A549 (cell line): ENCODE measurements at regions not wholly inside any gene's neighbourhood (a gene's known extent, or its start where the extent isn't known, plus 50 kb on each side); places are given as distances from the start of the nearest gene placed in this dataset.
A peak's percentile ranks its signal among the peaks of the same experiment; 100 is the strongest.

Source experiments
- ATAC-seq, 2 experiments: fragments of 200-7000 bp in 1 of 2; fragments of >200 bp in 1 of 2; cut with Nextera tagmentation in 1 of 2; cut with Tn5 transposase in 1 of 2; 3 replicates each; pipeline versions ENCODE4 v1.8.0 to v1.9.1; 2018 to 2020; ENCODE audit warnings: mild to moderate bottlenecking in 1 of 2, moderate library complexity in 1 of 2
- CTCF ChIA-PET: fragments of 300-600 bp; sonication (Branson Sonifier 250); formaldehyde crosslinking; extraction: SDS; loops from one replicate; lab custom pipeline; 2021; ENCODE audit warnings: antibody characterized with exemption, inconsistent platforms; lab: Yijun Ruan, JAX
- POLR2A ChIA-PET: fragments of 350-600 bp; formaldehyde crosslinking; extraction: SDS; loops from one replicate; lab custom pipeline; 2021; ENCODE audit warnings: antibody characterized with exemption, inconsistent platforms; lab: Yijun Ruan, JAX
- DNase-seq, 2 experiments: peaks; one replicate each; pipeline versions ENCODE4 v3.0.0 to v3.0.0-alpha.2; 2011 to 2016; ENCODE audit warnings: low read depth in 1 of 2, low spot score in 1 of 2
- FAIRE-seq: peaks from 2 replicates; lab custom pipeline; 2011; peaks lifted over from hg19 to GRCh38; lab: Jason Lieb, UNC
- H3K27ac ChIP-seq, 2 experiments: fragments of >200 bp; sonication (Bioruptor Twin); formaldehyde crosslinking; 3 replicates each; pipeline ENCODE4 v1.5.1; 2016 to 2017
- H3K4me1 ChIP-seq: fragments of >200 bp; sonication (Bioruptor Twin); formaldehyde crosslinking; 3 replicates; pipeline ENCODE4 v1.6.1; 2016
- H3K4me2 ChIP-seq: fragments of >200 bp; sonication (Bioruptor Twin); formaldehyde crosslinking; 3 replicates; pipeline ENCODE4 v1.6.1; 2016
- H3K4me3 ChIP-seq: fragments of >200 bp; sonication (Bioruptor Twin); formaldehyde crosslinking; 3 replicates; pipeline ENCODE4 v1.5.1; 2016
- H3K9me3 ChIP-seq: fragments of >200 bp; sonication (Bioruptor Twin); formaldehyde crosslinking; 3 replicates; pipeline ENCODE4 v1.6.1; 2016
- CEBPB ChIP-seq, 2 experiments: fragments of >200 bp in 1 of 2; sonication (Bioruptor Twin) in 1 of 2; formaldehyde crosslinking in 1 of 2; IDR thresholded peaks; 2 replicates each; pipeline ENCODE4 v1.6.1; 2012 to 2016
- CHD2 ChIP-seq: fragments of 150-350 bp; IDR thresholded peaks from 2 replicates; pipeline ENCODE4 v1.6.1; 2014; ENCODE audit warnings: low read length; ENCODE audit not compliant: partially characterized antibody
- CHD4 ChIP-seq: fragments of 200-600 bp; sonication (generic); IDR thresholded peaks from 2 replicates; pipeline ENCODE4 v1.6.1; 2016; ENCODE audit warnings: antibody characterized with exemption, mild to moderate bottlenecking, borderline replicate concordance
- CTCF ChIP-seq: fragments of >200 bp; sonication (Bioruptor Twin); formaldehyde crosslinking; IDR thresholded peaks from 3 replicates; pipeline ENCODE4 v1.5.1; 2016
- EHF ChIP-seq: fragments of 250-450 bp; sonication (Bioruptor Pico); IDR thresholded peaks from 2 replicates; pipeline ENCODE4 v1.5.0; 2020; ENCODE audit warnings: mild to moderate bottlenecking
- EHMT2 ChIP-seq: fragments of 200-600 bp; sonication (generic); IDR thresholded peaks from 2 replicates; pipeline ENCODE4 v1.6.1; 2016; ENCODE audit warnings: antibody characterized with exemption, low read depth, mild to moderate bottlenecking, moderate library complexity
- EP300 ChIP-seq, 2 experiments: fragments of >200 bp; sonication (Bioruptor Twin); formaldehyde crosslinking; IDR thresholded peaks; 2 replicates in 1 of 2; 3 replicates in 1 of 2; pipeline ENCODE4 v1.6.1; 2016 to 2017
- FOSB ChIP-seq: fragments of 250-450 bp; sonication (Bioruptor Pico); IDR thresholded peaks from 2 replicates; pipeline ENCODE4 v1.5.0; 2020; ENCODE audit warnings: mild to moderate bottlenecking, moderate library complexity
- HMGXB4 ChIP-seq: fragments of 250-450 bp; sonication (Bioruptor Pico); IDR thresholded peaks from 2 replicates; pipeline ENCODE4 v1.5.0; 2021; ENCODE audit warnings: mild to moderate bottlenecking, moderate library complexity, borderline replicate concordance
- JUNB ChIP-seq: fragments of >200 bp; sonication (Bioruptor Twin); formaldehyde crosslinking; IDR thresholded peaks from 2 replicates; pipeline ENCODE4 v1.6.1; 2016
- KDM5A ChIP-seq: fragments of 200-600 bp; sonication (generic); IDR thresholded peaks from 2 replicates; pipeline ENCODE4 v1.6.1; 2016; ENCODE audit warnings: antibody characterized with exemption, mild to moderate bottlenecking
- MAFK ChIP-seq: fragments of 450-650 bp; IDR thresholded peaks from 2 replicates; pipeline ENCODE4 v1.6.1; 2014; ENCODE audit not compliant: partially characterized antibody
- MAX ChIP-seq: IDR thresholded peaks from 2 replicates; pipeline ENCODE4 v1.6.1; 2012
- NFE2L2 ChIP-seq: fragments of 150-350 bp; conservative IDR thresholded peaks from 2 replicates; pipeline ENCODE4 v1.6.1; 2014; ENCODE audit warnings: low read length
- PHF8 ChIP-seq: fragments of 200-600 bp; sonication (generic); IDR thresholded peaks from 2 replicates; pipeline ENCODE4 v1.6.1; 2016; ENCODE audit warnings: low read depth, mild to moderate bottlenecking, antibody characterized with exemption, moderate library complexity, borderline replicate concordance
- POLR2AphosphoS2 ChIP-seq: conservative IDR thresholded peaks from 2 replicates; pipeline ENCODE4 v1.6.1; 2012; ENCODE audit warnings: low read length, improper control_type of control experiment, inconsistent platforms
- RAD21 ChIP-seq, 2 experiments: fragments of >200 bp in 1 of 2; sonication (Bioruptor Twin) in 1 of 2; formaldehyde crosslinking in 1 of 2; IDR thresholded peaks in 1 of 2; conservative IDR thresholded peaks in 1 of 2; 2 replicates in 1 of 2; 3 replicates in 1 of 2; pipeline ENCODE4 v1.6.1; 2012 to 2018; ENCODE audit warnings: inconsistent platforms in 1 of 2
- RARB ChIP-seq: fragments of 250-450 bp; sonication (Bioruptor Pico); IDR thresholded peaks from 2 replicates; pipeline ENCODE4 v1.8.0; 2021; ENCODE audit warnings: mild to moderate bottlenecking, moderate library complexity
- RFX5 ChIP-seq: fragments of 450-650 bp; IDR thresholded peaks from 2 replicates; pipeline ENCODE4 v1.7.1; 2014; ENCODE audit warnings: antibody characterized with exemption, mild to moderate bottlenecking, moderate library complexity
- ZC3H11A ChIP-seq: fragments of 450-650 bp; IDR thresholded peaks from 2 replicates; pipeline ENCODE4 v1.6.1; 2014; ENCODE audit warnings: antibody characterized with exemption, mild to moderate bottlenecking
- ZNF302 ChIP-seq: fragments of 250-450 bp; sonication (Bioruptor Pico); IDR thresholded peaks from 2 replicates; pipeline ENCODE4 v1.9.0; 2021; ENCODE audit warnings: inconsistent platforms, mild to moderate bottlenecking, moderate library complexity
- ZSCAN20 ChIP-seq: fragments of 250-450 bp; sonication (Bioruptor Pico); IDR thresholded peaks from 2 replicates; pipeline ENCODE4 v1.8.0; 2022; ENCODE audit warnings: mild to moderate bottlenecking, moderate library complexity
- WGBS: methylation state at CpG from one replicate; pipeline ENCODE4 v1.1.6; 2017; ENCODE audit errors: missing lambda C conversion rate; 5-methylcytosine and 5-hydroxymethylcytosine counted together
- TF ChIP-seq, protein P1 (sequence below): IDR thresholded peaks from 2 replicates; pipeline ENCODE4 v1.6.1; 2012; ENCODE audit warnings: low read depth, borderline replicate concordance

DNA sequence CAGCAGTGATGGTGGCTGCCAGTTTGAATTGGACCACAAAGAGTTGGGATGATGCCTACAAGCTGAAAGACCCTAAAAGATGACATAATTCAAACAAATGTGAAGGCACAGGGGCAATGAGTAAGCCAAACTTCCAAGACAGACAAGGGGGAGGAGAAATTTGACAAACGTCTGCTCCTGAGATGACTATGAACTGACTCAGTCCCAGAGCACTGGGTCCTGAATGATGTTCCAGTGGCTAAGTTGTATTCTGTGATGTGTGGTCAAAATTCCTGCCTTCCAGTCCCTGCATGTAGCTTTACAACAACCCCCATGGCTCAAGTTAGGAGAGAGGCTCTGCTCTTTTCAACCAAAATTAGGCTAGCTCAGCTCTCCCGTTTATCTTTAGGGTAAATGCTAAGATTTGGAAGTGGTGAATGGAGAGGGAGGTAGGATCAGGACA lies 86.1 kb upstream of the SIRPA start (continued):
- no peak for TF ChIP-seq EHMT2
- TF ChIP-seq ZC3H11A = no peak
- TF ChIP-seq KDM5A = no peak
- TF ChIP-seq MAX = peak; percentile 29; the same call in 1 of the 2 replicates
- TF ChIP-seq PHF8 = no peak
- peak in 1 of 2 experiments; percentile 20; a peak in 1 of 4 replicates for TF ChIP-seq CEBPB (IDR thresholded peaks at IDR 0.05)
- peak; percentile 13 for TF ChIP-seq MAFK
- TF ChIP-seq CHD2 = no peak

GRCh38 chr20:1808101-1808500 lies 87.1 kb upstream of the SIRPA start:
- POLR2A ChIA-PET = no interaction called here

DNA sequence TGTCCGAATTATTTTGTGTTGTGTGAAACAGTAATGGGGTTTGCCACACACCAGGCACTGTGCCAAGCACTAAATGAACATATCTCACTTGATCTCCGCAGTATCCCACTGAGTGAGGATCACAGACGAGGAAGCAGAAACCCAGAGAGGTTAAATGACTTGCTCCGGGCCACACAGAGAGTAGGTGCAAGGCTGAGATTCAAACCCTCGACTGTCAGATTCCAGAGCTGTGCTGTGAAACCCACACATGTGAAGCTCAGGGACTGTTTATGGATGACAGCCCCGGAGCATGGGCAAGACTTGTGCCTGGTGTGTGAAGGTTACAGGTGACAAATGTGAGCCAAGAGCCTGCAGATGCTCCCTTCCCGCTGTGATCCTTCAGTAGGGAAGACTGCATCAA lies 87.8 kb upstream of the SIRPA start:
- ChIA-PET POLR2A (no interaction called here), CTCF (interaction anchor here (0.9 to 10.3 kb wide), 6 partner anchors 14 to 365 kb away, joined by 3 to 119 read pairs (median 6); no protein-coding TSS in a partner anchor)
- Histone ChIP-seq H3K4me3 (no peak overlapping the region), H3K27ac (peak overlapping the region; percentile 85 to 87), H3K4me2 (no peak overlapping the region), H3K9me3 (no peaks in the 10 kb centered on the region), H3K4me1 (peaks cover 53% of the 10 kb centered on the region)
- ATAC-seq = no peak
- FAIRE-seq = no peak
- TF ChIP-seq RARB (CRISPR knock-in tag) = no peak
- TF ChIP-seq PHF8 = no peak
- no peak for TF ChIP-seq EHF (CRISPR knock-in tag)
- TF ChIP-seq FOSB (CRISPR knock-in tag) = no peak
- no peak for TF ChIP-seq RFX5
- no peak for DNase-seq
- WGBS = 81% methylated on average over 7 of the region's 7 CpGs

More at GRCh38 chr20:1808101-1808500, 87.1 kb upstream of the SIRPA start:
- Histone ChIP-seq H3K4me2 (no peak overlapping the region), H3K4me1 (peaks cover 60% of the 10 kb centered on the region), H3K4me3 (no peak overlapping the region), H3K27ac (peak overlapping the region; percentile 85 to 87), H3K9me3 (no peaks in the 10 kb centered on the region)
- WGBS = 83% methylated on average over 6 of the region's 6 CpGs
- TF ChIP-seq CTCF (no peak), EP300 (IDR thresholded peaks at IDR 0.05) (no peak), RAD21 (conservative IDR thresholded peaks at IDR 0.05 in 1 of 2, IDR thresholded peaks at IDR 0.05 in 1 of 2) (no peak), MAX (no peak), POLR2AphosphoS2 (no peak), ZNF302 (CRISPR knock-in tag) (no peak), JUNB (no peak), CHD4 (no peak)
- CTCF ChIA-PET = interaction anchor here (1.0 to 5.8 kb wide), 6 partner anchors 10 to 364 kb away, joined by 3 to 29 read pairs (median 6); no protein-coding TSS in a partner anchor
- no peak for ATAC-seq
- no peak for DNase-seq
- no peak for FAIRE-seq

GRCh38 chr20:1806456-1806855 lies 88.8 kb upstream of the SIRPA start:
- POLR2A ChIA-PET = no interaction called here
- FAIRE-seq (no peak), DNase-seq (no peak), ATAC-seq (no peak)
- 97% methylated on average over 7 of the region's 7 CpGs for WGBS
- CTCF ChIA-PET = interaction anchor here (0.7 to 10.3 kb wide), 11 partner anchors 15 to 366 kb away, joined by 3 to 119 read pairs (median 3); no protein-coding TSS in a partner anchor
- H3K27ac ChIP-seq = peak overlapping the region; percentile 85 to 87; a peak in 3 of 6 replicates
- no peaks in the 10 kb centered on the region for H3K9me3 ChIP-seq
- H3K4me3 ChIP-seq = no peak overlapping the region
- no peak overlapping the region for H3K4me2 ChIP-seq
- peaks cover 44% of the 10 kb centered on the region for H3K4me1 ChIP-seq
- no peak for TF ChIP-seq EHF (CRISPR knock-in tag)
- TF ChIP-seq NFE2L2 = no peak
- no peak for TF ChIP-seq HMGXB4 (CRISPR knock-in tag)
- no peak for TF ChIP-seq ZSCAN20 (CRISPR knock-in tag)
- TF ChIP-seq CHD2 = no peak
- TF ChIP-seq, protein P1, sequence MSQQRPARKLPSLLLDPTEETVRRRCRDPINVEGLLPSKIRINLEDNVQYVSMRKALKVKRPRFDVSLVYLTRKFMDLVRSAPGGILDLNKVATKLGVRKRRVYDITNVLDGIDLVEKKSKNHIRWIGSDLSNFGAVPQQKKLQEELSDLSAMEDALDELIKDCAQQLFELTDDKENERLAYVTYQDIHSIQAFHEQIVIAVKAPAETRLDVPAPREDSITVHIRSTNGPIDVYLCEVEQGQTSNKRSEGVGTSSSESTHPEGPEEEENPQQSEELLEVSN = no peak
